ENCODE measurements at regions not wholly inside any gene's neighbourhood (a gene's known extent, or its start where the extent isn't known, plus 50 kb on each side); places are given as distances from the start of the nearest gene placed in this dataset.

- TF ChIP-seq NPAS2 (CRISPR knock-in tag; IDR thresholded peaks at IDR 0.05; ENCODE audit: borderline replicate concordance) (no peak), REST (IDR thresholded peaks at IDR 0.05) (no peak), HDAC2 (IDR thresholded peaks at IDR 0.05) (no peak), POLR2A (IDR thresholded peaks at IDR 0.05; ENCODE audit: low read length) (no peak), CEBPB (IDR thresholded peaks at IDR 0.05) (no peak), RAD21 (conservative IDR thresholded peaks at IDR 0.05 in 1 of 2, IDR thresholded peaks at IDR 0.05 in 1 of 2) (no peak), MYC (IDR thresholded peaks at IDR 0.05; ENCODE audit: borderline replicate concordance, low read length) (no peak), EHF (CRISPR knock-in tag; IDR thresholded peaks at IDR 0.05) (no peak)
- TF ChIP-seq, protein P1, sequence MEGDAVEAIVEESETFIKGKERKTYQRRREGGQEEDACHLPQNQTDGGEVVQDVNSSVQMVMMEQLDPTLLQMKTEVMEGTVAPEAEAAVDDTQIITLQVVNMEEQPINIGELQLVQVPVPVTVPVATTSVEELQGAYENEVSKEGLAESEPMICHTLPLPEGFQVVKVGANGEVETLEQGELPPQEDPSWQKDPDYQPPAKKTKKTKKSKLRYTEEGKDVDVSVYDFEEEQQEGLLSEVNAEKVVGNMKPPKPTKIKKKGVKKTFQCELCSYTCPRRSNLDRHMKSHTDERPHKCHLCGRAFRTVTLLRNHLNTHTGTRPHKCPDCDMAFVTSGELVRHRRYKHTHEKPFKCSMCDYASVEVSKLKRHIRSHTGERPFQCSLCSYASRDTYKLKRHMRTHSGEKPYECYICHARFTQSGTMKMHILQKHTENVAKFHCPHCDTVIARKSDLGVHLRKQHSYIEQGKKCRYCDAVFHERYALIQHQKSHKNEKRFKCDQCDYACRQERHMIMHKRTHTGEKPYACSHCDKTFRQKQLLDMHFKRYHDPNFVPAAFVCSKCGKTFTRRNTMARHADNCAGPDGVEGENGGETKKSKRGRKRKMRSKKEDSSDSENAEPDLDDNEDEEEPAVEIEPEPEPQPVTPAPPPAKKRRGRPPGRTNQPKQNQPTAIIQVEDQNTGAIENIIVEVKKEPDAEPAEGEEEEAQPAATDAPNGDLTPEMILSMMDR (IDR thresholded peaks at IDR 0.05), result no peak
Observed at GRCh38 chr4:133803341-133803740, 398.2 kb downstream of the PABPC4L start.

Data from A549 (cell line).